NAMALWA (cell line): ENCODE measurements at regions not wholly inside any gene's neighbourhood (a gene's known extent, or its start where the extent isn't known, plus 50 kb on each side); places are given as distances from the start of the nearest gene placed in this dataset.
"Not testable (repeated sequence)": the region's sequence is repeated elsewhere in the genome, so short reads cannot be mapped to it uniquely, and the experiment has no call there.

Source experiments
- DNase-seq: peaks from one replicate; pipeline ENCODE4 v3.0.0-alpha.2; 2015; ENCODE audit warnings: low spot score

DNA sequence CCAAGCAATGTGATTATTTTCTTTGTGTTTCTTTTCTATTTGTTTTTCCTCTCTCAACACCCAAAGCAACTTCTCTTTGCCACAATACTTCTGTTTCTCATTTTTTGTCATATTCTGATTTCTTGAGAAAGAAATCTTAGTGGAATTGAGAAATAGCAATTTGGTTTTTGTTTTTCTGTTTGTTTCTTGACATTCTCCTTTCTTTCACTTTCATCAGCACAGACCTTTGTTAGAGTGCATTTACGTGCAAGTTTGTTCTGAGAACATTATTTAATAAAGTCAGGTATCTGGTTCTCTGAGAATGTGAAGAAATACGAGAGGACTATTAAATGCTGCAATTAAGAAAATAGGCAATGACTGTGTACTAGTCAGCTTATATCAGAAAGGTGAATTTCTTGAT, 608.1 kb upstream of the AADAT start:
- peak; percentile 6 for DNase-seq

GRCh38 chr4:170697045-170697444, 607.3 kb upstream of the AADAT start:
- peak; percentile 5 for DNase-seq

DNA sequence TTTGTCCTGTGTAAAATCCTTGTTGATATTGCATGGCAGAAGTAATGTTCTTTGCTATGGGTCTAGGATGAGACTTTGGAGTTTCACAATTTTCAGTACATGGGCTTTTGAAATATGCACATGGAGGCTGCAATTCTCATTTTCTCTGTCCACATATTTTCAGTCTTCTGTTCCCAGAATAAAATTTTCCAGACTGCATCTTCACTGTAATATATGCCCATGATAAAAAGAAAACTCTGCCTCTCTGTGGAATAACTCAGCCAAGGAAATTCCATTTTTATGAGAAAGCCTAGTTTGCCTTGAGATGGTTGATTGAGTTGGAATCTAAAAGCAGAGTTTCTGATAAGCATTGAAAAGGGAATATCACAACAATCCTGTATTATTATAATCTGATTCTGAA, 601.4 kb upstream of the AADAT start:
- no peak for DNase-seq

GRCh38 chr4:170687751-170688150, 598.0 kb upstream of the AADAT start:
- DNase-seq: no peak

DNA sequence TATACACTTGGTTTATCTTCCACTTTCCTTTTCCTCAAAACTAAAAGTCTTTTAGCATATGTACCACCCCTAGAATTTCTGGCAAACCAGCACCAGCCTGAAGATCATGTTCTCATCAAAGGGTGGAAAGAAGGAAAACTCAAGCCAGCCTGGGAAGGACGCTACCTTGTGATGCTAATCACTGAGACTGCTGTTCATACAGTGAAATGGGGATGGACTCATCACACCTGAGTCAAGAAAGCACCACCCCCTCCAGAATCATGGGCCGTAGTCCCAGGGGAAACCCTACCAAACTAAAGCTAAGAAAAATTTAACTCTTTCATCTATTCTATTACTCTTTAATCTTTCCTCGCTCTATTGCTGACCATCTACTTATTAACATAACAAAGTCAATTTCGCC, 595.9 kb upstream of the AADAT start:
- DNase-seq: not testable (repeated sequence)

GRCh38 chr4:170682558-170683294, 593.0 kb upstream of the AADAT start:
- no peak for DNase-seq

DNA sequence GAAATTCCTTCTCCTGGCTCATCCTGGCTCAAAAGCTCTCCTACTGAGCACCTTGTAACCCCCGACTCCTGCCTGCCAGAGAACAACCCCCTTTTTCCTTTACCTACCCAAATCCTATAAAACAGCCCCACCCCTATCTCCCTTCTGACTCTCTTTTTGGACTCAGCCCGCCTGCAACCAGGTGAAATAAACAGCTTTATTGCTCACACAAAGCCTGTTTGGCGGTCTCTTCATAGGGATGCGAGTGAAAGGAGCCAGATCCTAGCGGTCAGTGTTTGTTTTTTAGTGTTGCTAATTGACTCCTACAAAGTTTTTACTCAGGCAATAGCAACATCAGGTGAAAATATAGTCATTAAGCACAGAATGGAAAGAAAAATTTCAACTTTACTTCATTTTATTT, 592.3 kb upstream of the AADAT start:
- DNase-seq: not testable (repeated sequence)

GRCh38 chr4:170675568-170676262, 586.0 kb upstream of the AADAT start:
- DNase-seq: no peak

DNA sequence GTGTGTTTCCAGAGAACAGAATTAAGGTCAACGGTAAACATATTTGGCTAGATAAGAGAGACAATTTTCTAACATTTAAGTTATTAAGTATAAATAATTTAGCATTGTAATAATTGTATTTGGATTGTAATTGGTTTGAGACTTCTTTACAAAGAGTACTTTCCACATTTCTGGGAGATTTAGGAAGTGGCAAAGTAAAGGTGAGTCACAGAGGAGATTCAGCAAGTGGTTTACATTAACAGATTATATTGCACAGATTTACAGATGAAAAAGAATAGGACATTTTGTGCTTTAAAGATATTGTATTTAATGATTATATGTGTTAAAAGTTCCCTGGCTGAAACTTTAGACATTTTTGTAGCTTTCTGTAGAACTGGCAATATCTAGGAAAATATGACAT, 584.4 kb upstream of the AADAT start:
- DNase-seq: no peak

DNA sequence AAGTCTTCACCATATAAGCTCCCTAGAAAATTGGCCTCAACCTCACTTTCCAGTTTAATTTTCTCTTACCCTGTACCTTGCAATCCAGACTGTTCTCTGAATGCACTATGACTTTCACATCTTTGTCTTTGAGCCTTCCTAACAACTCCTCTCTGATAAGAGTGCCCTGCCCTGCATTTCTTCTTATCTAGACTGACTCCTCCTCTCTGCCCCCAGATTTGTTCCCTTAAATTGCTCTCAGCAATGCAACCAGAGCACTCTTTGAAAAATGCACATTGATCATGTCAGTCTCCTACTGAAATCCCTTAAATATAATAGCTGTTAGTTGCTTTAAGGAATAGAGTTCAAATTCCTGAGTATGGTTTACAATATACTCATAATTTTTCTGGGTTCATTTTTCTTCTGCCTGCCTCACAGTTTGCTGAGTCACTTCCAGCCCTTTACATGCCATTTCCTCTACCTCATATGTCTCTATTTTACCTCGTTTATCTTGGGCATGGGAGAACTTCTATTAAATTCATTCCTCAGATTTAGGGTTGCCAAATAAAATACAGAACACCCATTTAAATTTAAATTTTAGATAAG, 582.7 kb upstream of the AADAT start:
- no peak for DNase-seq

DNA sequence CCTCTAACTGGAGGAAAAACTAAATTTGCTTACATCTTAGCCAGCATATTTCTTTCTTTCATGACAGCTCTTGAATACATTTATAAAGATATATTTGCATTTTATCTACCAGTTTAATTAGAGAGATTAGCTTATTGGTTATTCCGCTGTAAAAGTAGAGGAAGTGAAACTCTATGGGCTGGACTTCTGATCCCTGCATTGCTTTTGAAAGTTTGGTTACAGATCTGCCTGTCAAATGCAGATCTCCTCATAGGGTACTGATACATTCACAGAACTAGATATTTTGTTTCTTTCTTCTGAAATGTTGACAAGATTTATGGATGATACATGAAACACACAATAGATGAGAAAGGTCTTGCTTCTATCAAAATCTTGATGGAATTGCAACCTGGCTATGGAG, 581.4 kb upstream of the AADAT start:
- DNase-seq: no peak

DNA sequence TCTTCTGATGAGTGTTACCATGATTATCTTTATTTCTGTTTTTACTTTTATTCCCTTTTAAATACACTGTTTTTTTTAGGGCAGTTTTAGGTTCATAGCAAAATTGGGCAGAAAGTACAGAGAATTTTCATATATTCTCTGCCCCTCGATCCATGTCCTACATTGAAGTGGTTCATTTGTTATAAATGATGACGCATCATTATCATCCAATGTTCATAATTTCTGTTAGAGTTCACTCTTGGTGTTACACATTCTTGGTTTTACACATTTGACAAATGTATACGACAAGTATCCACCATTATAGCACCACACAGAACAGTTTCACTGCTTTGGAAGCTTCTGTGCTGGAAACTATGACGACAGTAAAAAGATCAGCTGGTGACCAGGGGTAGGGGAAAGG, 578.1 kb upstream of the AADAT start:
- DNase-seq: no peak

GRCh38 chr4:170666909-170667308, 577.2 kb upstream of the AADAT start:
- DNase-seq: no peak

GRCh38 chr4:170662250-170662649, 572.5 kb upstream of the AADAT start:
- no peak for DNase-seq

- no peak for DNase-seq
Measured at GRCh38 chr4:170657761-170658160, 568.0 kb upstream of the AADAT start.

DNA sequence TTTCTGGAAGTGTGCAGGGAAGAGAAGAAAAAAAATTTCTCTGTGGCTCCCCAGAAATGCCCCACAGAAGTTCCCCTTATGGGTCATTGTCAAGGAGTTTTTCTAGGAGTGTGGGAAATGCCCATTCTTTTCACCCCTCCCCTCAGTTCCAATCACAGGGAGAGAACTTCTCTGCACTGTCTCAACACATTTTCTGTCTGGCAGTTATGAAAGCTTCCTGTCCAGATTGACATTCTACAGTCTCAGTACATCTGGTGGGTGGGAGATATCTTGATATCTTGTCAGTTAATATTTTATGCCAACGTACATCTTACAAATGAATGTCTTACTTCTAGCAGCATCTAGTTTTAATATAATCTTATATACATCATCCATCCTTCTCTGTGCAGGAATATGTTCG, 566.8 kb upstream of the AADAT start:
- DNase-seq: no peak

DNA sequence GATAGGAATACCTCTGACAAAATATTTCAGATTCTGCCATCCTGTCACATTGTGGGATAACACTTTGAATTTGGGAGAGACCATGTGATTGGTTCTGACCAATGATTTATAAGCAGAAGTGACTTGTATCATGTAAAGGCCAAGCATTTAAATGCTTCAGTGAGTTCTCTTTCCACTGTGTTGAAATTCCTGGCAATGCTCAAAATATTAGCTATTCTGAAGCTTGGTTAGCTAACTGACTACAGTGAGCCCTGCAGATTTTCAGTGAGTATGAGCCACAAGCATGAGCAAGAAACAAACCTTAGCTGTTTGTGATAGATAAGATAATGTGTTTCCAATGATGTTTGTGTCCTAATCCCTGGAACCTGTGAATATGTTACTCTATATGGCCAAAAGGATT, 562.8 kb upstream of the AADAT start:
- no peak for DNase-seq

- no peak for DNase-seq
Measured at GRCh38 chr4:170651786-170652185, 562.0 kb upstream of the AADAT start.

- DNase-seq: no peak
Measured at GRCh38 chr4:170627418-170627817, 537.7 kb upstream of the AADAT start.

DNA sequence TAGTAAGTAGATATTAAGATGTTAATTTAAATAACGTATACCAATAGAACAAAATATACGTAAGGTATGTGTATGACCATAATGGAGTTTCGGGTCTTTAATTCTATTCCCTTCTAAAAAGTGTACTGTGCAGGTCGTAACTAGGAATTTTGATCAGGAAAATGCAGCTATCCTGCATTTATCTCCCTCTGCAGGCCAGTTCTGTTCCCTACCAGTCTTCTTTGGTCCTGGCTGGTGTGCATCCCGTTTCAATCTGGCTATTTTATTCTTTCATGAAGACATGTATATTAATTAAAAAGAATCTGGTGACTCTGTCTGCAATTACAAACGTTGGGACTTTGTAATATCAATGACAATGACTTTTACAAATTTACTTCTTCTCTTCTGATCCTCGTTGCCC, 534.1 kb upstream of the AADAT start:
- no peak for DNase-seq

DNA sequence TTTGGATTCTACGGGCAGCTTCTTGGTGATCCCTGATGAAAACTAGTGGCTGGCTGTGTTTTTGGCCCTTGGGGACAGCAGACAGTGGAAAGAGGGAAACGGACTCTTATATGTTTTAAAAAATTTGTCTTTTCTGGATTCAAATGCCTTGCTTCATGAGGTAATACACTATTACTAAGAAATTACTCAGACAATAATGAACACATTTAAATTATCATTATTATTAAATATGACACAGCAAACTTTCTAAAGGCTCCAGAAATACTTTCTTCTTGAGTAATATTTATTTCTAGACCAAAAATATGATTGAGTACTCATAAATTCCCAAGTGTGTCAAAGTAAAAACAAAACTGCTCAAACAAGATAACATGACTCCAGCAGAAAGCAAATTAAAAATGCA, 520.7 kb upstream of the AADAT start:
- DNase-seq: no peak

DNA sequence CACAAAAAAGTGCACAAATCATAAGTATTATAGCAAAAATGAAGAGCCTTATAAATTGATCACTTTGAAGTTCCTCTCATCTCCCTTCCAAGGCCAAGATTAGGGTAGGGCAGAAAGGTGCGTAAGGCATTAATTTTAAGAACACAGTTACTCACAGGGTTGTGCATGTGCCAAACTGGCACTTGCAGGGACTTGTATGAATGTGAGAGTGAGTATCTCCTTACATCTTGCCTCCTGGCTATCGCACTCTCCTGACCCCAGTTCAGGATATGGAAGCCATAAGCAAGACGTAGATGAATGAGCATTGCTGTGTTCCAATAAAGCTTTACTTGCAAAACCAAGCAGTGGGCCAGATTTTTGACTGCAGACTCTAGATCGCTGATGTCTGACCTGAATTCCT, 510.1 kb upstream of the AADAT start:
- DNase-seq: no peak

DNA sequence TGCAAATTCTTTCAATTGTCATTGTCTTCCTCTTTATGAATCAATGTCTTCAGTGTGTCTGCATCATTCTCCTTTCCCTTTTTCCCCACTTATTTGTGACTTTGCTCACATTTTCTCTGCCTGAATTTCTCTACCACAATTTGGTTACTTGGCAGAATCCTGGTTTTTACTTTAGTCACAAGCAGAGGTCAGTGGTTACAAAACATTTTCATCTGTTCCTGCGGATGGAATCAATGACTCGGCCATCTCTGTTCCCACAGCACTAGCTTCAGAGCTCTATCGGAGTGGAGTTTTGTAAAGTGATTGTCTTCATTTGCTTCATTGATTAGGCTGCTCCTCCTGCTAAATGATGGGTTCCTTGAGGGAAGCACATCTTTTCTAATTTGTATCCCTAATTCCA, 501.3 kb upstream of the AADAT start:
- DNase-seq: no peak
